NK-92 treated with Interleukin-12 subunit alpha and Interleukin-12 subunit beta, amount 100 ng/mL, for 24 hours (cell line): ENCODE measurements at regions not wholly inside any gene's neighbourhood (a gene's known extent, or its start where the extent isn't known, plus 50 kb on each side); places are given as distances from the start of the nearest gene placed in this dataset.
A peak's percentile ranks its signal among the peaks of the same experiment; 100 is the strongest.

ENCODE experiments used
- DNase-seq: peaks from one replicate; lab custom pipeline; 2025; lab: John Stamatoyannopoulos, UW

DNA sequence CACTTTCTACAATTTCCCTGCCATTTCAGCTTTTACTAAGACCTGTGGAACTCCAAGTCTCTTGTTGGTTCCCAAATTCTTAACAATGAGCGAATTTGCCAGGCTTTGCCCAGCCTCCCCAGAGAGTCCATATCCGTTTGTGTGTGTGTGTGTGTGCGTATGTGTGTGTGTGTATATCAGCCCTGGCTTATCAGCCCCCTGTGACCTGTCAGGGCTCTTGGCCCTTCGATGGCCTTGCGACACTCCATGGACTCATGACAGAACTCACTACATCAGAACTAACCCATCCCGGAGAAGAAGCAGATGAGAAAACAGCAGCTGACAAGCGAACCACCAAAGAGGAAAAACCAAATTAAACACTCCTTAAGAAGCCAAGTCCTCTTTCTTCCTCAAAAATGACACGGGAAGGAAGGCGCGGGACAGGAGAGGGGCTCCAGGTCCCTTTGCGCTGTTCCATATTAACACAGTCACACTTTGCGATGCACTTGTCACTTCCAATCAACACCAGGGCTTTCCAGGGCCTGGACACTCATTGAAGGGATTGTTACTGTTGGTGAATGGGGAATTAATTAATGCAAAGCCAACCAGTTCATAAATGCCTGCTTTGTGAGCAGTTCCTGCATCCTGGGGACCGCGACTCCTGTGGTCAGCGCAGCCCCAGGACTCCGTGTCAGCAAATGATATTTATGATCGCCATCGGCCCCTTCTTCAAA lies 524.0 kb downstream of the CD83 start:
- no peak for DNase-seq

DNA sequence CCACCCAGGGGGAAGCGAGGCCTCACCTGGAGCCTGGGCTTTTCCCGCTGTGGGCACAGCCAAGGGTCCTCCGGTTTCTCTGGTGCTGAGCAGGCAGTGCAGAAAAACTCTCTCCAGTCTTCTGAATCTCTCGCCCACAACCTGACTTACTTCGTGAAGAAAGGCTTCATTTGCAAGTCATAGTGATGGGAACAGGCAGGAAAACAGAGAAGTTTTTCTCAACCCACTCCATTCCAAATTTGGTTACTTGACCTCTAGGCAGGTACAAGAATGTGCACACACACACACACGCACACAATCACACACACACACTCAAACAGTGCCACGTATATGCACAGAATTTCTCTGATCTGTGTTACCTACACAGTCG lies 524.5 kb downstream of the CD83 start:
- DNase-seq: no peak

GRCh38 chr6:14642842-14643241 lies 525.3 kb downstream of the CD83 start:
- no peak for DNase-seq

GRCh38 chr6:14644381-14644780 lies 526.8 kb downstream of the CD83 start:
- no peak for DNase-seq

DNA sequence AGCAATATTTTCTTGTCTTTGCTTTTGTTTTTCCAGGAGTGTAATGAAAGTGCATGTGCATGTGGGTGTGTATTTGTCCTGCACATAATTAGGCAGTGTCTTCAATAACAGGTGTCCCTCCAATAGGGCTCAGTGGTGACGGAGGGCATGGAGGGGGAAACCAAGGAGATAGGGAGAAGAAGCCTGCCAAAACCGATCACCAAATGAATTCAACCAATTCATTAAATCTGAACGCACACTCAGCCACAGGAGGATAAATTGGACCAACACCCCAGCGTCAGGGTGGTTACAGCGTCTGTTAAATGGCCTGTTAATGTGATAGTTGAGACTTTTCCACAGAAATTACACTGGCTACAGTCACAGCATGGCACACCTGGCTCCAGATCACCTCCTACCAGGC lies 527.6 kb downstream of the CD83 start:
- DNase-seq: no peak

- no peak for DNase-seq
Measured at GRCh38 chr6:14645841-14646240, 528.3 kb downstream of the CD83 start.

DNA sequence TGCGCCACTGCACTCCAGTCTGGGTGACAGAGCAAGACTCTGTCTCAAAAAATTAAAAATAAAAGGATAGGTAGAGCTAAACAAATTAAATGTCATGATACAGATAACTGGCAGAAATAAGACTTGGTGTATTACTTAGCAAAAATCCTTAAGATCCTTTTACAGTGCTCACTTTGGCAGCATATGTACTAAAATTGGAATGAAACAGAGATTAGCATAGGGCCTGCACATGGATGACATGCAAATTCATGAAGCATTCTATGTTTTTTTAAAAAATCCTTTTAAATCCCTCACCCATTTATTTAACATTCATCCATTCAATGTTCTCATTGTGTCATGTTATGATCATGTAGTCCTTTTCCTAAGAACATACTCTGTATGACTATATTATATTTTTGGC lies 528.8 kb downstream of the CD83 start:
- no peak for DNase-seq

- no peak for DNase-seq
Measured at GRCh38 chr6:14647357-14647756, 529.8 kb downstream of the CD83 start.

- no peak for DNase-seq
Measured at GRCh38 chr6:14652536-14652935, 535.0 kb downstream of the CD83 start.

DNA sequence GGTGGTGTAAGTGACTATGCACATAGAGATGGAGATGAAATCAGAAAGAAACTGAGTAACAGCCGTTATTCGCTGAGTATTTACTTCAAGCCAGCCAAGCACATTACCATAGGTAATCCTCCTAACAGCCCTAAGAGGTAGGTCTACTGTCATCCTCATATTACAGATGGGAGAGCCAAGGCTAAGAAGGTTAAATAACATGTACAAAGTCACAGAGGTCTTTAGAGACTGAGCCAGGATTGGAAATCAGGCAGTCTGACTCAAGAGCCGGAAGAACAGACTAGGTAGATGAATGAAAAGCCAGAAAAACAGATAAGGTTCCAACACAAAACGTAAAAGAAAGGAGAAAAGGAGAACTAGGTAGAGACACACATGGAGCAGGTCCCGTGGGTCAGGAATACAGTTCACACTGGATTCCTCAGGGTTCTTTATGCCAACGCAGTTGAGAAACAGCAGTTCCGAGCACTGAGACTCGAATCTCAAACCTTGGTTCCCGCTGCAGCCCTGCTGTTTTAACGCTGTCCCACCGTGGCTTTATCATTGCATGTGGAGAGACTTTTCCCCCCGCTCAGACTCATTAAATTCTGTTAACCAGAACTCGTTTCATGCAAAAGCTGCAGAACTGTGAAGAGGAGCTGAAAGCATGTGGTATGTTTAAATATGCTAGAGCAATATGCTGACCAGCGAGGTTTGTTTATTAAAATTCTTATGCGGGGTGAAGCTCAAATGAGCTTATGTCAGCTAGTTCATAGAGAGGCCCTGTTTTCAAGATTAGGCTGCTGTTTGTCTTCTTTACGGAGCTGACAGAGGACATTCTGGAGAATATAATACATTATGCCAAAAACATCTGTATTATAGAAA lies 537.9 kb downstream of the CD83 start:
- no peak for DNase-seq

GRCh38 chr6:14656078-14656521 lies 538.5 kb downstream of the CD83 start:
- DNase-seq: no peak

- DNase-seq: no peak
Measured at GRCh38 chr6:14656649-14657048, 539.1 kb downstream of the CD83 start.

DNA sequence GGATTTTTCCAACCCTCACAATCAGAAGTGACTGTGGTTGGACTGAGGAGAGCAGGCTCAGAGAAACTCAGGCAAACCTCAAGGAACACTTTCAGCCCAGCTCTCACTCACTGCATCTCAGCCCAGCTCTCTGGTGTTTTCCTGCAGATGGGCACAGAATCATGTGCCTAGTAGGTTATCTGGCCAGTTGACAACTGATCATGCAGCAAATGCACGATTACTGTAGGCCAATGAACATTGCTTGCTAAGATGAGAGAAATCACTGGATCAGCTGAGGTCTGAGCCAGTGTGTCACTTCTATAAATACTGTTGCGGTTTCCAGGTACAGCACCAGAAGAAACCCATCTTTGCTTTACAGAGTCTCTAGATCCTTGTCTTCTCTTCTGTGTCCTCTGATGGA lies 540.5 kb downstream of the CD83 start:
- no peak for DNase-seq

DNA sequence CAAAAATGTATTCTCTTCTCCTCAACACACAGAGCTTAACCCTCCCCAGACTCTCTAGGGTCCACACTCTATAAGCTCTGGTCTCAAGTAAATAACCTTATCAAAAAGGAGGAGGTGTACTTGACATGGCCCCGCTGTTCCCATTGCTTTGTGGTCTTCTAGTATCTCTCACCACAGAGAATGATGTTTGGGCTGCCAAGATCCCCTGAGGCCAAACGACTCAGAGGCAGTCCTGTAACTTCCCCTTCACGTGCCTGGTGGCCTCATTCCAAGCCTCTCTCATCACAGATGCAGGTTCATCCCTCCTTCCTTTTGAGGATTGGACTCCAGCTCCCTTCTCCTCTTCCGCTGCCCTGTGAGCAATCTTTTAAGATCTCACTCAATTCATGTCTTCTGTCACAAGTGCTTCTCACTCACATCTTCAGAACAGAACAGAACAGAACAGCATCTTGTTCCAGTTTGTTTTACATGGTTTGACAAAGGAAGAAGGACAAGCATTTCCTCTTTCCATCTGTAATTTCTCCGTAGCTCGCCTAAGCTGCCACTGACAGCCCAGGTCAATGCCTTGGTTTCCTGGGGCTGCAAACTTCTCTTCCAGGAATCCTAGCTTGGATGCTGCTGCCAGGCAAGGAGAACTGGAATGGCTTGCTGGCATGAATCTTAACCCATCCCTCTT lies 541.5 kb downstream of the CD83 start:
- DNase-seq: no peak

DNA sequence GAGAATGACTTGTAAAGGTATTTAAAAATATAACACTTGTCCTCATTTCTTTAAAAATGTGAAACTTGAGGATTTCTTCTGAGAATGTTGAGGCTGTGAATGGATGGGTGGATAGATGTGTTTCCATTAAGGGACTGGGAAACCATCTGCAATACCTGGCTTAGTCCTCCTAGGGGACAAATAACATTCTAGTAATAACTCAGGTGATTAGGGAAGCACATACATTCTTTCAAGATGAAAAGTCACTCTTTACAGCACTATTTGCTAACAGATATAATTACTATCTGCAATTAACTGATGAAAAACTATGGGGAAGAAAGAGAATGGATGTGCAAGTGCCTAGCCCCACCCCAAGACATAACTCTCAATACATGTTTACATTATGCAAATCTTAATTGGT lies 542.3 kb downstream of the CD83 start:
- DNase-seq: no peak

DNA sequence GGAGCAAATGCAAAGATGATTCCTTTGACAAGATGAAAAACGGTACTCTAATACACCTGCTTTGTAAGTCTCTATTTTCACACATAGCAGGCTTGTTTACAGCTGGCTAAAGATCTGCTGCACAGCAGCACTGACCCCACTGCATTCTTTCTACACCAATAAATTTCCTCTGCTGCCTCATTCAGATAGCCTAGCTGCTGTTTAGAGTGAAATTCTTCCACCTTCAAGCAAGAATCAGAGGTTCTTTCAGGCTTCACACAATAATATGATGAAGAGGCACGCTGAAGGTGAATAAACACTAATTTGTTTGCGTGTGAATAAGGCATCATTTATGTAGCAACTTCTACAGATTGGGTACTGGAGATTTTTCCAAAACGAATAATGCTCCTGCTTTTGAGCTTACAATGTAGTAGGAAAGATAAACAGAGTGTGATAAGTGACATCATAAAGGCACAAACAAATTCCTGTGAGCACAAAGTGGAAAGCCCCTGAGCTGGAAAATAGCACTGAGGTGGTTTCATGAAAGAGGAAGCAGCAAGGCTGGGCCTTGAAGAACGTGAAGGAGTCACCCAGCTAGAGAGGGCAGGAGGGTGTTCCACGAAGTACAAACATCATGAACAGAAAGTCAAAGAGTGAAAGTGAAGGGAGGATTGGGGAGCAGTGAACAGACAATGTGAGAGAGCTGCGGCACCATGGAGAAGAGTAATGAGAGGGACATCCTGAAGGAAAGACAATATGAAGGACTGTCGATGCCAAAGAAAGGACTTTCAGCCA lies 543.4 kb downstream of the CD83 start:
- DNase-seq: no peak

DNA sequence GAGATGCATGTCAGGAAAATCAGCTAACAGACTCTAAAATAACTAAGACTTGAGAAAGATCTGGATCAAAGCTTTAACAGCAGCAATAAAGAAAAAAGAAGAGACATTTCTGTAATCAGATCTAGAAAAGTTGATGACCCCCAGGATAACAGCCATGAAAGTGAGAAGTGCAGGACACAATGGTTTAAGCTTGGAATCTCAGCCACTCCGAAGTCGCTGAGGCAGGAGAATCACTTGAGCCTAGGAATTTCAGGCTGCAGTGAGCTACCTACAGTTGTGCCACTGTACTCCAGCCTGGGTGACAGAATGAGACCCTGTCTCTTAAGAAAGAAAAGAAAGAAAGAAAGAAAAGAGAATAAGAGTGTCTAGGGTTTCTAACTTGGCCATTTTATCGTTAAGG lies 544.1 kb downstream of the CD83 start:
- DNase-seq: no peak

GRCh38 chr6:14664112-14664601 lies 546.6 kb downstream of the CD83 start:
- peak; percentile 19 for DNase-seq

DNA sequence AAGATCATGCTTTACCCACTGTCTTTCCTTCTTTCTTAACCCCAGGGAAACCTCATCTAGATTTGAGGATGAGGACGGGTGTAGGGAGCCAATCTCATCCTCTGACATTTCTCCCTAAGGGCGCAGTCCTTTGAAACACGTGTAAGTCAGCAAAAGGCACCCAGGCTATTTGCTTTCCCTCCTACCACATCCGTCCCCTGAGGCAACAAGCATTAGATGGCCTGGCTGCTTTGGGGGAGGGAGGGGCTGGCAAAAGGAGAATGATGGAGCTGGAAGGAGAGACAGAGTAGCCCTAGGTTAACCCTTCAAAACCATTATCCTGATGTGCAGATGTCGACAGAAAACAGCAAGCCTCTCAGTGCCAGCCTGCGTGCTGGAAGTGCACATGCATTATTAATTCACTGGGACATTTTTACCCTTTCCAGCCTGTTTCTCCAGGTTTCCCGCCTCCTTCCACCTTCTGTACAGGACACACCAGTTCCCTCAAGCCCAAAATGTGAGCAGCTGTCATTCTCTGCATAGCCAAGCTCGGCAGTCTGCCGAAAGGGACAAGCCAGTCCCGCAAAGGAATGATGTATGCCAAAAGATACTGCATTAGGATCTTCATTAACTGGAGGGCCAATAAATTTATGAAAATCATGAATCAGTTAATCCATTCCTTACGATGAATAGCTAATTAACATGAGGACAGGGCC lies 547.2 kb downstream of the CD83 start:
- DNase-seq: no peak

DNA sequence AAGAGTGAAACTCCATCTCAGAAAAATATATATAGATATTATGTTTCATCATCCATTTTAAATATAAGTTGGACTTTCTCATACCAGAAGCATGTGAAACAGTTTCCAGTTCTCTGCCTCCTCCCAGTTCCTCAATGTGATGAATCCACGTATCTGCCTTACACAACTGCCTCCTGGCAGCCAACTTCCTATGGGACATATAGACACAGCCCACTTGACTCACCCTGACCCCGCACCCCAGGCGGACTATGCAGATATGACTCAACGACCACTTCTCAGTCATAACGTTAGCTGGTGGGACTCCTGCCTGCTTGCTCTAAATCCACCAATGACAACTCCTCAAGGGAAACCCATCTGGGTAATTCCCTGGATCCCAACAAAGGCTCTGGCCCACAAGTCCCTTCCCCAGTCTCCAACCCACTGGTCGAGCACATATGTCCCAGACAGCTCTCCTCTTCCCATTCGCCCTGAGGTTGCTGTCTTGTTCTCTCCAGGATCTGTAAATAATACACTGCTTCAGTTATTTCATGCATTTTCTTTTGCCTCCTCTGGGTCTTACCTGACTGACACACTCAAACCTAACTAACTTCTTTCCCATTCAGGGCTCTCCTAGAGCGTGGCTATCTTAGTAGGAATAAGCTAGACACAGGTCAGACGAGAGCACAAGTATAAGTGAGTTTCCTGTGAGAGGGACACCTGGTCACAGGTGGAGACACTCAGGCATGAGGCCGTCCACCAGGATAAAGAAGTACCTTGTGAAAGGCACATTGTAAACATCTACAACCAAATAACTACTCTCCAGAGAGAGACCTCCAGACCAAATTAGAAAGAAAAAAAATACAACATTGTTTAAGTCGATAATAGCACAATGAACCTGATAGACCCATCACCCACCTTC lies 548.5 kb downstream of the CD83 start:
- DNase-seq: no peak
